ENCODE measurements at regions not wholly inside any gene's neighbourhood (a gene's known extent, or its start where the extent isn't known, plus 50 kb on each side); places are given as distances from the start of the nearest gene placed in this dataset.
"Not testable (repeated sequence)": the region's sequence is repeated elsewhere in the genome, so short reads cannot be mapped to it uniquely, and the experiment has no call there.

- not testable (repeated sequence) for DNase-seq
These were observed 60.5 kb downstream of the GOLGA6L22 start for GRCh38 chr15:22519213-22519612.

GRCh38 chr15:22526537-22526936, 67.8 kb downstream of the GOLGA6L22 start:
- not testable (repeated sequence) for DNase-seq

- DNase-seq: not testable (repeated sequence)
These were observed 68.3 kb downstream of the GOLGA6L22 start for GRCh38 chr15:22527016-22527415.

GRCh38 chr15:22529200-22529599, 70.5 kb downstream of the GOLGA6L22 start:
- not testable (repeated sequence) for DNase-seq

GRCh38 chr15:22559701-22560100, 101.0 kb downstream of the GOLGA6L22 start:
- not testable (repeated sequence) for DNase-seq

GRCh38 chr15:22561716-22562115, 103.0 kb downstream of the GOLGA6L22 start:
- DNase-seq: not testable (repeated sequence)

- not testable (repeated sequence) for DNase-seq
These were observed 107.8 kb downstream of the GOLGA6L22 start for GRCh38 chr15:22566510-22566909.

- not testable (repeated sequence) for DNase-seq
These were observed 110.8 kb downstream of the GOLGA6L22 start for GRCh38 chr15:22569486-22569885.

- not testable (repeated sequence) for DNase-seq
These were observed 113.5 kb downstream of the GOLGA6L22 start for GRCh38 chr15:22572152-22572735.

GRCh38 chr15:22572792-22573191, 114.1 kb downstream of the GOLGA6L22 start:
- DNase-seq: not testable (repeated sequence)

GRCh38 chr15:22577828-22578227, 119.1 kb downstream of the GOLGA6L22 start:
- DNase-seq: not testable (repeated sequence)

- DNase-seq: not testable (repeated sequence)
These were observed 120.5 kb downstream of the GOLGA6L22 start for GRCh38 chr15:22579213-22579612.

GRCh38 chr15:22587391-22587790, 128.7 kb downstream of the GOLGA6L22 start:
- DNase-seq: not testable (repeated sequence)

GRCh38 chr15:22598552-22598951, 139.8 kb downstream of the GOLGA6L22 start:
- not testable (repeated sequence) for DNase-seq

- not testable (repeated sequence) for DNase-seq
These were observed 141.0 kb downstream of the GOLGA6L22 start for GRCh38 chr15:22599526-22600320.

- not testable (repeated sequence) for DNase-seq
These were observed 158.3 kb downstream of the GOLGA6L22 start for GRCh38 chr15:22616976-22617375.

GRCh38 chr15:22631789-22632188, 154.7 kb upstream of the NIPA1 start:
- not testable (repeated sequence) for DNase-seq

- DNase-seq: not testable (repeated sequence)
These were observed 146.5 kb upstream of the NIPA1 start for GRCh38 chr15:22639983-22640382.

- DNase-seq: not testable (repeated sequence)
These were observed 137.0 kb upstream of the NIPA1 start for GRCh38 chr15:22649458-22649857.

- DNase-seq: not testable (repeated sequence)
These were observed 135.3 kb upstream of the NIPA1 start for GRCh38 chr15:22651179-22651578.

- DNase-seq: peak; percentile 12 to 27
These were observed 122.0 kb upstream of the NIPA1 start for GRCh38 chr15:22664294-22665058.

GRCh38 chr15:22665059-22665702, 121.3 kb upstream of the NIPA1 start:
- DNase-seq: not testable (repeated sequence)

GRCh38 chr15:22665711-22666110, 120.7 kb upstream of the NIPA1 start:
- DNase-seq: not testable (repeated sequence)
